Mammary epithelial cell (primary cell): ENCODE measurements at regions not wholly inside any gene's neighbourhood (a gene's known extent, or its start where the extent isn't known, plus 50 kb on each side); places are given as distances from the start of the nearest gene placed in this dataset.

ENCODE experiments used
- CTCF ChIP-seq, 2 donors: IDR thresholded peaks in 1 of 2; conservative IDR thresholded peaks in 1 of 2; 2 replicates each; pipeline ENCODE4 v1.5.1; 2011 to 2012; ENCODE audit warnings: inconsistent platforms in 2 of 2, low read length in 2 of 2, mild to moderate bottlenecking in 2 of 2, control low read depth in 1 of 2, low read depth in 1 of 2; ENCODE audit not compliant: insufficient read depth in 1 of 2; ENCODE audit errors: extremely low read depth in 1 of 2
- EZH2 ChIP-seq: IDR thresholded peaks from 2 replicates; pipeline ENCODE4 v1.6.1; 2012; ENCODE audit warnings: low read length, inconsistent platforms, borderline replicate concordance

GRCh38 chr3:153553605-153553945 lies 391.5 kb downstream of the RAP2B start:
- TF ChIP-seq CTCF (conservative IDR thresholded peaks at IDR 0.05 in 1 of 2, IDR thresholded peaks at IDR 0.05 in 1 of 2; ENCODE audit: extremely low read depth in 1 of 2, insufficient read depth in 1 of 2, low read depth in 1 of 2, low read length in 2 of 2): no peak
- TF ChIP-seq EZH2: no peak
